Caco-2 (cell line): ENCODE measurements at regions not wholly inside any gene's neighbourhood (a gene's known extent, or its start where the extent isn't known, plus 50 kb on each side); places are given as distances from the start of the nearest gene placed in this dataset.

Experiments used
- BruUV-seq: library from RNA; stranded (reverse); fragments of 400-500 nt; replicated peaks from 2 replicates; lab custom pipeline; 2021; lab: Mats Ljungman, UMichigan
- CTCF ChIA-PET: fragments of 300-600 bp; sonication (Branson Sonifier 250); formaldehyde crosslinking; loops from one replicate; lab custom pipeline; 2022; ENCODE audit warnings: antibody characterized with exemption; lab: Charles Lee
- POLR2A ChIA-PET: fragments of 300-600 bp; sonication (Branson Sonifier 250); formaldehyde crosslinking; loops from one replicate; lab custom pipeline; 2022; ENCODE audit warnings: antibody characterized with exemption; lab: Charles Lee
- DNase-seq, 2 experiments: peaks; one replicate each; pipeline versions ENCODE4 v3.0.0 to v3.0.0-alpha.2; 2020 to 2022
- H3K27me3 ChIP-seq: replicated peaks from 2 replicates; pipeline ENCODE4 v1.6.0; 2011; ENCODE audit warnings: low read length; ENCODE audit not compliant: control insufficient read depth, insufficient read depth
- H3K36me3 ChIP-seq: 2 replicates; pipeline ENCODE4 v1.5.1; 2011; ENCODE audit warnings: low read length; ENCODE audit not compliant: control insufficient read depth, insufficient read depth
- H3K4me1 ChIP-seq: fragments of 250-450 bp; sonication (Bioruptor Pico); 2 replicates; pipeline ENCODE4 v1.5.1; 2020; ENCODE audit warnings: mild to moderate bottlenecking
- H3K4me3 ChIP-seq: 2 replicates; pipeline ENCODE4 v1.5.1; 2011; ENCODE audit warnings: low read depth, mild to moderate bottlenecking, control low read depth, low read length
- H3K9me3 ChIP-seq: fragments of 250-450 bp; sonication (Bioruptor Pico); 2 replicates; pipeline ENCODE4 v1.5.1; 2020; ENCODE audit warnings: mild to moderate bottlenecking, moderate library complexity
- H3K27ac Mint-ChIP-seq: one replicate; pipeline ENCODE4 v1.8.0; 2022; ENCODE audit warnings: mixed read lengths; ENCODE audit not compliant: unreplicated experiment
- H3K27me3 Mint-ChIP-seq: one replicate; pipeline ENCODE4 v1.8.0; 2022; ENCODE audit warnings: mixed read lengths; ENCODE audit not compliant: insufficient read depth, unreplicated experiment
- H3K36me3 Mint-ChIP-seq: one replicate; pipeline ENCODE4 v1.8.0; 2022; ENCODE audit warnings: mild to moderate bottlenecking, mixed read lengths; ENCODE audit not compliant: insufficient read depth, unreplicated experiment
- H3K4me1 Mint-ChIP-seq: one replicate; pipeline ENCODE4 v1.8.0; 2022; ENCODE audit warnings: low read depth, mixed read lengths; ENCODE audit not compliant: unreplicated experiment
- H3K4me3 Mint-ChIP-seq: one replicate; pipeline ENCODE4 v1.8.0; 2022; ENCODE audit warnings: mild to moderate bottlenecking, moderate library complexity, mixed read lengths; ENCODE audit not compliant: unreplicated experiment
- H3K9me3 Mint-ChIP-seq: one replicate; pipeline ENCODE4 v1.8.0; 2022; ENCODE audit warnings: mixed read lengths; ENCODE audit not compliant: unreplicated experiment
- CTCF ChIP-seq, 2 experiments: fragments of 200-600 bp in 1 of 2; IDR thresholded peaks; 1 replicate in 1 of 2; 2 replicates in 1 of 2; pipeline versions ENCODE4 v1.5.1 to v1.8.0; 2011 to 2022; ENCODE audit warnings: antibody characterized with exemption in 1 of 2, control low read depth in 1 of 2, inconsistent platforms in 1 of 2, low read depth in 1 of 2, low read length in 1 of 2, mild to moderate bottlenecking in 1 of 2, moderate library complexity in 1 of 2; ENCODE audit not compliant: insufficient read depth in 1 of 2, severe bottlenecking in 1 of 2, unreplicated experiment in 1 of 2
- intact Hi-C: fragments of 100-400 bp; cut with micrococcal nuclease; formaldehyde crosslinking; loops from one replicate; pipeline ENCODE4 v1.10.0; 2022; ENCODE audit not compliant: unreplicated experiment

GRCh38 chr17:65413390-65413789 lies 148.1 kb downstream of the AXIN2 start:
- intact Hi-C loops: no loop called here
- Mint-ChIP-seq H3K4me1 (no peaks in the 10 kb centered on the region), H3K36me3 (no peaks in the 10 kb centered on the region), H3K4me3 (no peak overlapping the region), H3K27ac (no peak overlapping the region), H3K9me3 (no peaks in the 10 kb centered on the region), H3K27me3 (no peaks in the 10 kb centered on the region)
- Histone ChIP-seq H3K4me3 (no peak overlapping the region), H3K9me3 (no peaks in the 10 kb centered on the region), H3K4me1 (no peaks in the 10 kb centered on the region), H3K27me3 (no peaks in the 10 kb centered on the region), H3K36me3 (no peaks in the 10 kb centered on the region)
- no peak for DNase-seq
- ChIA-PET POLR2A (no interaction called here), CTCF (no interaction called here)
- no TSS peak for BruUV-seq
- TF ChIP-seq CTCF (IDR thresholded peaks at IDR 0.05; ENCODE audit: insufficient read depth in 1 of 2, low read depth in 1 of 2, low read length in 1 of 2, severe bottlenecking in 1 of 2, unreplicated experiment in 1 of 2): no peak

GRCh38 chr17:65409381-65409780 lies 152.1 kb downstream of the AXIN2 start:
- Histone ChIP-seq H3K4me3 (no peak overlapping the region), H3K4me1 (no peaks in the 10 kb centered on the region), H3K9me3 (no peaks in the 10 kb centered on the region), H3K36me3 (no peaks in the 10 kb centered on the region), H3K27me3 (no peaks in the 10 kb centered on the region)
- intact Hi-C loops: loop anchor here (10.0 kb wide), 1 partner anchor 115 kb away; no protein-coding TSS in a partner anchor
- BruUV-seq: no TSS peak
- H3K9me3 Mint-ChIP-seq: no peaks in the 10 kb centered on the region
- H3K36me3 Mint-ChIP-seq: no peaks in the 10 kb centered on the region
- H3K4me3 Mint-ChIP-seq: no peak overlapping the region
- CTCF ChIA-PET: no interaction called here
- H3K27me3 Mint-ChIP-seq: peaks cover 2% of the 10 kb centered on the region
- no peak overlapping the region for H3K27ac Mint-ChIP-seq
- no peaks in the 10 kb centered on the region for H3K4me1 Mint-ChIP-seq
- POLR2A ChIA-PET: no interaction called here
- TF ChIP-seq CTCF (IDR thresholded peaks at IDR 0.05; ENCODE audit: insufficient read depth in 1 of 2, low read depth in 1 of 2, low read length in 1 of 2, severe bottlenecking in 1 of 2, unreplicated experiment in 1 of 2): no peak
- no peak for DNase-seq

- Histone ChIP-seq H3K27me3 (no peaks in the 10 kb centered on the region), H3K4me3 (no peak overlapping the region), H3K36me3 (no peaks in the 10 kb centered on the region), H3K4me1 (peaks cover 10% of the 10 kb centered on the region; the same call in 1 of the 2 replicates), H3K9me3 (no peaks in the 10 kb centered on the region)
- no peak for DNase-seq
- no peak for TF ChIP-seq CTCF (IDR thresholded peaks at IDR 0.05; ENCODE audit: insufficient read depth in 1 of 2, low read depth in 1 of 2, low read length in 1 of 2, severe bottlenecking in 1 of 2, unreplicated experiment in 1 of 2)
- H3K9me3 Mint-ChIP-seq: no peaks in the 10 kb centered on the region
- BruUV-seq: no TSS peak
- peaks cover 2% of the 10 kb centered on the region for H3K27me3 Mint-ChIP-seq
- no peaks in the 10 kb centered on the region for H3K36me3 Mint-ChIP-seq
- CTCF ChIA-PET: no interaction called here
- POLR2A ChIA-PET: no interaction called here
- H3K4me1 Mint-ChIP-seq: peaks cover 6% of the 10 kb centered on the region
- peak overlapping the region; percentile 8 for H3K27ac Mint-ChIP-seq
- H3K4me3 Mint-ChIP-seq: no peak overlapping the region
- intact Hi-C loops: loop anchor here (10.0 kb wide), 1 partner anchor 113 kb away; no protein-coding TSS in a partner anchor
Observed at GRCh38 chr17:65408050-65408449, 153.4 kb downstream of the AXIN2 start.
